Tibial artery (tissue), 4 donors: ENCODE measurements at regions not wholly inside any gene's neighbourhood (a gene's known extent, or its start where the extent isn't known, plus 50 kb on each side); places are given as distances from the start of the nearest gene placed in this dataset.

Experiments
- DNase-seq, 2 donors: peaks; one replicate each; pipeline ENCODE4 v3.0.0-alpha.2; 2019
- H3K27ac ChIP-seq, 2 donors: fragments of 200-600 bp; sonication (generic) in 1 of 2; 1 replicate in 1 of 2; 2 replicates in 1 of 2; pipeline ENCODE4 v1.5.1; 2018 to 2019; ENCODE audit warnings: mild to moderate bottlenecking in 1 of 2
- H3K27me3 ChIP-seq, 2 donors: fragments of 200-600 bp; sonication (generic) in 1 of 2; one replicate each; pipeline versions ENCODE4 v1.5.1 to v1.6.0; 2016 to 2019
- H3K36me3 ChIP-seq, 3 donors: fragments of 200-600 bp; sonication (generic) in 2 of 3; one replicate each; pipeline ENCODE4 v1.5.1; 2016 to 2019; ENCODE audit warnings: mild to moderate bottlenecking in 2 of 3
- H3K4me1 ChIP-seq, 4 donors: fragments of 200-600 bp; sonication (generic) in 2 of 4; 1 replicate in 3 of 4; 2 replicates in 1 of 4; pipeline ENCODE4 v1.5.1; 2016 to 2019
- H3K4me3 ChIP-seq, 2 donors: fragments of 200-600 bp; sonication (generic) in 1 of 2; 1 replicate in 1 of 2; 2 replicates in 1 of 2; pipeline ENCODE4 v1.5.1; 2018 to 2019; ENCODE audit warnings: mild to moderate bottlenecking in 2 of 2
- H3K9me3 ChIP-seq, 3 donors: fragments of 200-600 bp; sonication (generic) in 1 of 3; one replicate each; pipeline ENCODE4 v1.5.1; 2016 to 2019
- intact Hi-C: fragments of 100-400 bp; cut with DNase I; formaldehyde crosslinking; loops from one replicate; pipeline ENCODE4 v1.15.0; 2023; ENCODE audit warnings: low total_unique reads
- TF ChIP-seq, protein P1 (sequence below), 2 experiments: fragments of 200-600 bp in 1 of 2; fragments of 450-650 bp in 1 of 2; IDR thresholded peaks; one replicate each; pipeline ENCODE4 v1.5.1; 2017 to 2019; ENCODE audit warnings: antibody characterized with exemption in 2 of 2, mild to moderate bottlenecking in 1 of 2, moderate library complexity in 1 of 2

DNA sequence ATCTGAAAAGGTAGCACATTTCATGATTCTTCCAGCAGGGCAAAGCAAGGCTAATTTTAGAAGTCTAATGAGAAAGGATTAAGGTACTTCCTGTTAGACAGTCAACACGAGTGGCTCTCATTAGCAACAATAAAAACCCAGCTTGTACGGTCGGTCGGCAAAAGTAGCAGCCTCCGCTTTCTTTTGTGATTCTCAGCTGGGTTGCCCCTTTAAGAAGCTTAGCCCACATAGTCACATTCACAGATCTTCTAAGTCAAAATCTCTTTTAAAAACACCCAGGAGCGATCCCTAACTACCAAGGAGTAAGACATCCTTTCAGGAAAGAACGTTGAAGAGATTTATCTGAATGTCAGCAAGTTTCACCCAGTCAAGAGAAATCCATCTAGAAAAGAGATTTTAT lies 684.8 kb downstream of the DIAPH3 start:
- TF ChIP-seq, protein P1, sequence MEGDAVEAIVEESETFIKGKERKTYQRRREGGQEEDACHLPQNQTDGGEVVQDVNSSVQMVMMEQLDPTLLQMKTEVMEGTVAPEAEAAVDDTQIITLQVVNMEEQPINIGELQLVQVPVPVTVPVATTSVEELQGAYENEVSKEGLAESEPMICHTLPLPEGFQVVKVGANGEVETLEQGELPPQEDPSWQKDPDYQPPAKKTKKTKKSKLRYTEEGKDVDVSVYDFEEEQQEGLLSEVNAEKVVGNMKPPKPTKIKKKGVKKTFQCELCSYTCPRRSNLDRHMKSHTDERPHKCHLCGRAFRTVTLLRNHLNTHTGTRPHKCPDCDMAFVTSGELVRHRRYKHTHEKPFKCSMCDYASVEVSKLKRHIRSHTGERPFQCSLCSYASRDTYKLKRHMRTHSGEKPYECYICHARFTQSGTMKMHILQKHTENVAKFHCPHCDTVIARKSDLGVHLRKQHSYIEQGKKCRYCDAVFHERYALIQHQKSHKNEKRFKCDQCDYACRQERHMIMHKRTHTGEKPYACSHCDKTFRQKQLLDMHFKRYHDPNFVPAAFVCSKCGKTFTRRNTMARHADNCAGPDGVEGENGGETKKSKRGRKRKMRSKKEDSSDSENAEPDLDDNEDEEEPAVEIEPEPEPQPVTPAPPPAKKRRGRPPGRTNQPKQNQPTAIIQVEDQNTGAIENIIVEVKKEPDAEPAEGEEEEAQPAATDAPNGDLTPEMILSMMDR (IDR thresholded peaks at IDR 0.05) = no peak
- intact Hi-C loops = no loop called here
- Histone ChIP-seq H3K4me3 (no peak overlapping the region), H3K36me3 (no peaks in the 10 kb centered on the region), H3K27ac (no peak overlapping the region), H3K4me1 (peaks cover 0 to 8% (median 0%) of the 10 kb centered on the region in 4 donors), H3K27me3 (no peaks in the 10 kb centered on the region), H3K9me3 (no peaks in the 10 kb centered on the region)
- DNase-seq = no peak

DNA sequence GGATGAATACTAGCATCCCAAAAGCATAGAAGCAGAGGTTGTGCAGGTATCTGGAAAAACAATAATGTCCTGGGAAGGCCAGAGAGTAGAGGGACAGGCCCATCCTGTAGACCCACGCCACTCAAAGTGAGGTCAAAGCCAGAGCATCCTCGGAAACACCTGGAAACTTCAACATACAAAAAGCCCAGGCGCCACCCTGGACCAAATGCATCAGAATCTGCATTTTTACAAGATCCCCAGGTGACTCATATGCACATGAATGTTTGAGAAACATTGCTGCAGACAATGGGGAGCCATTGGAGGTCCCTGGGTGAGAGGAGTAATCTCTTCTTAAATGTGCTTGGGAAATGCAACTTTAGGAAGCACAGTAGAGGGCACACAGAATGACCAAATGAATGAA lies 684.1 kb downstream of the DIAPH3 start:
- Histone ChIP-seq H3K4me3 (no peak overlapping the region), H3K27me3 (no peaks in the 10 kb centered on the region), H3K4me1 (peaks cover 0 to 14% (median 0%) of the 10 kb centered on the region in 4 donors), H3K9me3 (no peaks in the 10 kb centered on the region), H3K36me3 (no peaks in the 10 kb centered on the region), H3K27ac (no peak overlapping the region)
- no peak for DNase-seq
- TF ChIP-seq, protein P1 (IDR thresholded peaks at IDR 0.05) = no peak
- intact Hi-C loops = no loop called here

DNA sequence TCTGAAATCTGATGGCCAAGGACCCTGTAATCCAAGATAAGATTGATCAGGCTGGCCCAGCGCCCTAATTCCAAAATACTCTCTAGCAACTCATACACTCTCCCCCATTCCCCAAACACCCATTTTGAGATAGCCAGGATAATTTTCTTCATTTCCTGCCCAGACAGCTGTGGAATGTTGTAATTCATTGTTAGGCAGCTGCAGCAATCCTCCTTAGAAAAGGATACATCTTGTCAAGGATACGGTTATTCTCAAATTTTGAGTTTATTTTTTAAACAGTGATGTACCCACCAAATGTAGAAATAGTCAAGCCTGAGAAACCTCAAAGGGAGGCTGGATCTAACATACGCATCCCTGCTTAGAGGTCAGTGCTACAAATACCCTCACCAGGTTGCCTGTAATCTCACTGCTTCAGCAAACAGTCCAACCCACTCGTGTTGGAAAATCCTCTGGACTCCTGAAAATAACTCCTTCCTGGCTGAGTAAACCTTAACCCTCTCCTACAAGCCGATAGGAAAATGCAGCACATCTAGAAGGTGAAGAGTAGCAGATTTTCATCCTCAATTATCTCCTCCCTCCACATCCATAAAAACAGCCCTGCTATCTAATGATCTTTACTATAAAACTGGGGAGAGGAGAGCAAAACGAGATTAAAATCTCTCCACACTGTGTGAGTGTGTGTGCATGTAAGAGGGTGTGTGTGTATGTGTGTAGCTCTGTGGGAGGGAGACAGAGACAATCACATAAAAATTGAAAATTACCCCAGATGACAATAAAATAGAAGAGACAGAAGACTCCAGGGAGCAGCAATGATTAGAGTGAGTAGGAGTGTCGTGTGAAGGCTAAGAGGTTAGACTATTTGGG lies 683.1 kb downstream of the DIAPH3 start:
- Histone ChIP-seq H3K27ac (no peak overlapping the region), H3K9me3 (no peaks in the 10 kb centered on the region), H3K36me3 (no peaks in the 10 kb centered on the region), H3K27me3 (no peaks in the 10 kb centered on the region), H3K4me3 (no peak overlapping the region), H3K4me1 (peaks cover 0 to 14% (median 0%) of the 10 kb centered on the region in 4 donors)
- intact Hi-C loops = no loop called here
- TF ChIP-seq, protein P1 (IDR thresholded peaks at IDR 0.05) = no peak
- no peak for DNase-seq

DNA sequence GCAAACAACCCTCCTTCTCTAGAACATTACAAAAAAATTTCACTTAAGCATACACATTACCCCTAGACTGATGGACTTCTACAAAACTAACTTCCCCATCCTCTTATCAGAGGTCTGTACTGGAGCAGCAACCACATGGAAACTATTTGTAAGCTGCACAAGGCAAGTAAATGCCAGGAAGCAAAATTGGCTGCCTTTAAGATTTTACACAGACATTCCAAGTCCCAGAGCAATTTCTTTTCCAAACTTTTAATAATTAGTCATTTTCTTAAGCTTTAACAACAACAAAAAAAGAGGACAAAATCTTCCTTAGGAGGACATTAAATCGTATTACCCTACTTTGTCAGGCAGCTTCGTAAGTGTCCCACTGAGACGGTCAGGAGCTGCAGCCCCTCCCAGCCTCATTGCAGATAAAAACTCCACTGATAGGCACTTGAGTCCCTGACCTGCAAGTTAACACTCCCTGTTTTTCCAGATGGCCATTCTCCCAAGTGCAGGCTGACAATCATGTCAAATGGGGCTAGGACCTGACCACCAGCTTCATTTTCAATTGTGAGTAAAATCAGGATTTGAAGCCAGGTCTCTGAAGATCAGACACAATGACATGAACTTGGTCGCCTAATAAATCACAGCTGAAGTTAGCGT lies 680.1 kb downstream of the DIAPH3 start:
- Histone ChIP-seq H3K36me3 (no peaks in the 10 kb centered on the region), H3K4me3 (no peak overlapping the region), H3K4me1 (peaks cover 0 to 14% (median 0%) of the 10 kb centered on the region in 4 donors), H3K27me3 (no peaks in the 10 kb centered on the region), H3K9me3 (no peaks in the 10 kb centered on the region), H3K27ac (no peak overlapping the region)
- TF ChIP-seq, protein P1 (IDR thresholded peaks at IDR 0.05) = no peak
- no peak for DNase-seq
- intact Hi-C loops = no loop called here

DNA sequence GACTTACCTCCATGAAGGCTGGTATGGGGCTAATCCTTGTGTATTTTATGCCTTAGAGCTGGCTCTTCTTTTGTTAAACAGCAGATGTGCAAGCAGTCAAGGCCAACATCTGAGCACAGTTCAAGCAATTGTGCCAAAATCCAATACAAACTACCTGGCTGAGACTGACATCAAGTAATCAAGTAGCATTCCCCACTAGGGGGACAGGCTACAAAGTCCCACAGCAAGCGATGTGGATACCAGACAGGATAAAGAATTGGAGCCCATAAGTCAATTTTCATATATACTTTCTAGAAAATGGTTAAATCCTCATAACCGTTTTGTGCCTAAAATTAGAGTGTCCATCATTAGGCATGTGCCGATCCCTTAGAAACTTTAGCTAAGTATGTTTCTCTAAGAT lies 675.8 kb downstream of the DIAPH3 start:
- Histone ChIP-seq H3K27me3 (no peaks in the 10 kb centered on the region), H3K4me3 (no peak overlapping the region), H3K4me1 (peaks cover 0 to 14% (median 0%) of the 10 kb centered on the region in 4 donors), H3K27ac (no peak overlapping the region), H3K9me3 (no peaks in the 10 kb centered on the region), H3K36me3 (no peaks in the 10 kb centered on the region)
- DNase-seq = no peak
- TF ChIP-seq, protein P1 (IDR thresholded peaks at IDR 0.05) = no peak
- intact Hi-C loops = no loop called here
